DOHH2 (cell line): ENCODE measurements at regions not wholly inside any gene's neighbourhood (a gene's known extent, or its start where the extent isn't known, plus 50 kb on each side); places are given as distances from the start of the nearest gene placed in this dataset.

ENCODE experiments used
- CTCF ChIP-seq: fragments of 200-600 bp; sonication (generic); IDR thresholded peaks from one replicate; pipeline ENCODE4 v1.5.1; 2014; ENCODE audit warnings: antibody characterized with exemption, mild to moderate bottlenecking, low read depth, low read length; ENCODE audit not compliant: poor library complexity, severe bottlenecking
- EZH2phosphoT487 ChIP-seq: fragments of 200-600 bp; sonication (generic); IDR thresholded peaks from 2 replicates; pipeline ENCODE4 v1.6.1; 2017; ENCODE audit warnings: borderline replicate concordance, mild to moderate bottlenecking, antibody characterized with exemption, low read length, moderate library complexity, mixed read lengths

- TF ChIP-seq CTCF (no peak), EZH2phosphoT487 (no peak)
Observed at GRCh38 chr2:171253279-171253678, 92.6 kb upstream of the TLK1 start.
